Caco-2 (cell line): ENCODE measurements at regions not wholly inside any gene's neighbourhood (a gene's known extent, or its start where the extent isn't known, plus 50 kb on each side); places are given as distances from the start of the nearest gene placed in this dataset.

ENCODE experiments used
- BruUV-seq: library from RNA; stranded (reverse); fragments of 400-500 nt; replicated peaks from 2 replicates; lab custom pipeline; 2021; lab: Mats Ljungman, UMichigan
- CTCF ChIA-PET: fragments of 300-600 bp; sonication (Branson Sonifier 250); formaldehyde crosslinking; loops from one replicate; lab custom pipeline; 2022; ENCODE audit warnings: antibody characterized with exemption; lab: Charles Lee
- POLR2A ChIA-PET: fragments of 300-600 bp; sonication (Branson Sonifier 250); formaldehyde crosslinking; loops from one replicate; lab custom pipeline; 2022; ENCODE audit warnings: antibody characterized with exemption; lab: Charles Lee
- DNase-seq, 2 experiments: peaks; one replicate each; pipeline versions ENCODE4 v3.0.0 to v3.0.0-alpha.2; 2020 to 2022
- H3K27me3 ChIP-seq: replicated peaks from 2 replicates; pipeline ENCODE4 v1.6.0; 2011; ENCODE audit warnings: low read length; ENCODE audit not compliant: control insufficient read depth, insufficient read depth
- H3K36me3 ChIP-seq: 2 replicates; pipeline ENCODE4 v1.5.1; 2011; ENCODE audit warnings: low read length; ENCODE audit not compliant: control insufficient read depth, insufficient read depth
- H3K4me1 ChIP-seq: fragments of 250-450 bp; sonication (Bioruptor Pico); 2 replicates; pipeline ENCODE4 v1.5.1; 2020; ENCODE audit warnings: mild to moderate bottlenecking
- H3K4me3 ChIP-seq: 2 replicates; pipeline ENCODE4 v1.5.1; 2011; ENCODE audit warnings: low read depth, mild to moderate bottlenecking, control low read depth, low read length
- H3K9me3 ChIP-seq: fragments of 250-450 bp; sonication (Bioruptor Pico); 2 replicates; pipeline ENCODE4 v1.5.1; 2020; ENCODE audit warnings: mild to moderate bottlenecking, moderate library complexity
- H3K27ac Mint-ChIP-seq: one replicate; pipeline ENCODE4 v1.8.0; 2022; ENCODE audit warnings: mixed read lengths; ENCODE audit not compliant: unreplicated experiment
- H3K27me3 Mint-ChIP-seq: one replicate; pipeline ENCODE4 v1.8.0; 2022; ENCODE audit warnings: mixed read lengths; ENCODE audit not compliant: insufficient read depth, unreplicated experiment
- H3K36me3 Mint-ChIP-seq: one replicate; pipeline ENCODE4 v1.8.0; 2022; ENCODE audit warnings: mild to moderate bottlenecking, mixed read lengths; ENCODE audit not compliant: insufficient read depth, unreplicated experiment
- H3K4me1 Mint-ChIP-seq: one replicate; pipeline ENCODE4 v1.8.0; 2022; ENCODE audit warnings: low read depth, mixed read lengths; ENCODE audit not compliant: unreplicated experiment
- H3K4me3 Mint-ChIP-seq: one replicate; pipeline ENCODE4 v1.8.0; 2022; ENCODE audit warnings: mild to moderate bottlenecking, moderate library complexity, mixed read lengths; ENCODE audit not compliant: unreplicated experiment
- H3K9me3 Mint-ChIP-seq: one replicate; pipeline ENCODE4 v1.8.0; 2022; ENCODE audit warnings: mixed read lengths; ENCODE audit not compliant: unreplicated experiment
- CTCF ChIP-seq, 2 experiments: fragments of 200-600 bp in 1 of 2; IDR thresholded peaks; 1 replicate in 1 of 2; 2 replicates in 1 of 2; pipeline versions ENCODE4 v1.5.1 to v1.8.0; 2011 to 2022; ENCODE audit warnings: antibody characterized with exemption in 1 of 2, control low read depth in 1 of 2, inconsistent platforms in 1 of 2, low read depth in 1 of 2, low read length in 1 of 2, mild to moderate bottlenecking in 1 of 2, moderate library complexity in 1 of 2; ENCODE audit not compliant: insufficient read depth in 1 of 2, severe bottlenecking in 1 of 2, unreplicated experiment in 1 of 2
- intact Hi-C: fragments of 100-400 bp; cut with micrococcal nuclease; formaldehyde crosslinking; loops from one replicate; pipeline ENCODE4 v1.10.0; 2022; ENCODE audit not compliant: unreplicated experiment

- DNase-seq: no peak
- Histone ChIP-seq H3K4me3 (no peak overlapping the region), H3K9me3 (no peaks in the 10 kb centered on the region), H3K36me3 (no peaks in the 10 kb centered on the region; the same call in 1 of the 2 replicates), H3K4me1 (no peaks in the 10 kb centered on the region), H3K27me3 (no peaks in the 10 kb centered on the region)
- Mint-ChIP-seq H3K27me3 (no peaks in the 10 kb centered on the region), H3K4me1 (no peaks in the 10 kb centered on the region), H3K9me3 (no peaks in the 10 kb centered on the region), H3K36me3 (peaks cover 6% of the 10 kb centered on the region), H3K27ac (no peak overlapping the region), H3K4me3 (no peak overlapping the region)
- POLR2A ChIA-PET: no interaction called here
- no peak for TF ChIP-seq CTCF (IDR thresholded peaks at IDR 0.05; ENCODE audit: insufficient read depth in 1 of 2, low read depth in 1 of 2, low read length in 1 of 2, severe bottlenecking in 1 of 2, unreplicated experiment in 1 of 2)
- CTCF ChIA-PET: no interaction called here
- BruUV-seq: no TSS peak
- intact Hi-C loops: loop anchor here (5.0 kb wide), 1 partner anchor 138 kb away; no protein-coding TSS in a partner anchor
Measured at GRCh38 chr2:136239079-136239685, 121.2 kb upstream of the CXCR4 start.

GRCh38 chr2:136238286-136239078 lies 120.5 kb upstream of the CXCR4 start:
- Histone ChIP-seq H3K4me1 (no peaks in the 10 kb centered on the region), H3K4me3 (no peak overlapping the region), H3K9me3 (no peaks in the 10 kb centered on the region), H3K27me3 (no peaks in the 10 kb centered on the region), H3K36me3 (no peaks in the 10 kb centered on the region; the same call in 1 of the 2 replicates)
- no peak overlapping the region for H3K4me3 Mint-ChIP-seq
- intact Hi-C loops: loop anchor here (5.0 kb wide), 1 partner anchor 139 kb away; no protein-coding TSS in a partner anchor
- H3K27me3 Mint-ChIP-seq: no peaks in the 10 kb centered on the region
- BruUV-seq: no TSS peak
- no peak for TF ChIP-seq CTCF (IDR thresholded peaks at IDR 0.05; ENCODE audit: insufficient read depth in 1 of 2, low read depth in 1 of 2, low read length in 1 of 2, severe bottlenecking in 1 of 2, unreplicated experiment in 1 of 2)
- no peak overlapping the region for H3K27ac Mint-ChIP-seq
- ChIA-PET CTCF (no interaction called here), POLR2A (no interaction called here)
- no peaks in the 10 kb centered on the region for H3K9me3 Mint-ChIP-seq
- no peak for DNase-seq
- H3K4me1 Mint-ChIP-seq: no peaks in the 10 kb centered on the region
- H3K36me3 Mint-ChIP-seq: peaks cover 6% of the 10 kb centered on the region

GRCh38 chr2:136236019-136236418 lies 118.1 kb upstream of the CXCR4 start:
- DNase-seq: no peak
- POLR2A ChIA-PET: no interaction called here
- peaks cover 6% of the 10 kb centered on the region for H3K36me3 Mint-ChIP-seq
- CTCF ChIA-PET: no interaction called here
- no peak for TF ChIP-seq CTCF (IDR thresholded peaks at IDR 0.05; ENCODE audit: insufficient read depth in 1 of 2, low read depth in 1 of 2, low read length in 1 of 2, severe bottlenecking in 1 of 2, unreplicated experiment in 1 of 2)
- Histone ChIP-seq H3K36me3 (no peaks in the 10 kb centered on the region; the same call in 1 of the 2 replicates), H3K27me3 (no peaks in the 10 kb centered on the region), H3K4me3 (no peak overlapping the region), H3K9me3 (no peaks in the 10 kb centered on the region), H3K4me1 (no peaks in the 10 kb centered on the region)
- H3K27ac Mint-ChIP-seq: no peak overlapping the region
- peaks cover 8% of the 10 kb centered on the region for H3K27me3 Mint-ChIP-seq
- no peak overlapping the region for H3K4me3 Mint-ChIP-seq
- BruUV-seq: no TSS peak
- H3K9me3 Mint-ChIP-seq: no peaks in the 10 kb centered on the region
- H3K4me1 Mint-ChIP-seq: no peaks in the 10 kb centered on the region
- intact Hi-C loops: loop anchor here (5.0 kb wide), 1 partner anchor 141 kb away; no protein-coding TSS in a partner anchor
